Hepatocyte (in vitro differentiated cells): ENCODE measurements at regions not wholly inside any gene's neighbourhood (a gene's known extent, or its start where the extent isn't known, plus 50 kb on each side); places are given as distances from the start of the nearest gene placed in this dataset.

ENCODE experiments used
- DNase-seq: peaks from one replicate; pipeline ENCODE4 v3.0.0-alpha.2; 2016; ENCODE audit warnings: low spot score
- H2AFZ ChIP-seq: fragments of 200-600 bp; sonication (generic); 2 replicates; pipeline ENCODE4 v1.6.0; 2016; ENCODE audit warnings: antibody characterized with exemption, mild to moderate bottlenecking
- H3K27ac ChIP-seq: fragments of 200-600 bp; sonication (generic); 2 replicates; pipeline ENCODE4 v1.5.1; 2016; ENCODE audit warnings: mild to moderate bottlenecking
- H3K27me3 ChIP-seq: fragments of 200-600 bp; sonication (generic); 2 replicates; pipeline ENCODE4 v1.6.1; 2016
- H3K36me3 ChIP-seq: fragments of 200-600 bp; sonication (generic); replicated peaks from 2 replicates; pipeline ENCODE4 v1.5.1; 2016; ENCODE audit warnings: low read depth; ENCODE audit not compliant: insufficient read depth
- H3K4me1 ChIP-seq: fragments of 200-600 bp; sonication (generic); 2 replicates; pipeline ENCODE4 v1.5.1; 2016; ENCODE audit warnings: mild to moderate bottlenecking, moderate library complexity; ENCODE audit not compliant: insufficient read depth
- H3K4me2 ChIP-seq: fragments of 200-600 bp; sonication (generic); 2 replicates; pipeline ENCODE4 v1.6.0; 2016
- H3K4me3 ChIP-seq: fragments of 200-600 bp; sonication (generic); 2 replicates; pipeline ENCODE4 v1.5.1; 2016; ENCODE audit warnings: mild to moderate bottlenecking
- H3K79me2 ChIP-seq: fragments of 200-600 bp; sonication (generic); 2 replicates; pipeline ENCODE4 v1.6.0; 2017; ENCODE audit warnings: mild to moderate bottlenecking
- H3K9me2 ChIP-seq: fragments of 200-600 bp; sonication (generic); replicated peaks from 2 replicates; pipeline ENCODE4 v1.6.0; 2017; ENCODE audit warnings: mild to moderate bottlenecking; ENCODE audit not compliant: insufficient read depth
- H3K9me3 ChIP-seq: fragments of 200-600 bp; sonication (generic); 2 replicates; pipeline ENCODE4 v1.5.1; 2016; ENCODE audit warnings: low read depth, mild to moderate bottlenecking
- H4K20me1 ChIP-seq: fragments of 200-600 bp; sonication (generic); 2 replicates; pipeline ENCODE4 v1.6.0; 2016; ENCODE audit warnings: mild to moderate bottlenecking; ENCODE audit not compliant: insufficient read depth, poor library complexity, severe bottlenecking
- EZH2 ChIP-seq: fragments of 200-600 bp; sonication (generic); IDR thresholded peaks from 2 replicates; pipeline ENCODE4 v1.6.1; 2016; ENCODE audit warnings: antibody characterized with exemption, mild to moderate bottlenecking, borderline replicate concordance
- EZH2phosphoT487 ChIP-seq: fragments of 200-600 bp; sonication (generic); IDR thresholded peaks from one replicate; pipeline ENCODE4 v1.6.1; 2018; ENCODE audit warnings: antibody characterized with exemption, mild to moderate bottlenecking, low read depth, moderate library complexity; ENCODE audit not compliant: unreplicated experiment, severe bottlenecking
- WGBS: methylation state at CpG from one replicate; pipeline ENCODE4 v1.1.6; 2016; ENCODE audit warnings: low lambda C conversion rate; ENCODE audit errors: missing lambda C conversion rate; 5-methylcytosine and 5-hydroxymethylcytosine counted together
- TF ChIP-seq, protein P1 (sequence below): fragments of 200-600 bp; sonication (generic); IDR thresholded peaks from 2 replicates; pipeline ENCODE4 v1.5.1; 2016; ENCODE audit warnings: antibody characterized with exemption, mild to moderate bottlenecking; ENCODE audit not compliant: poor library complexity

DNA sequence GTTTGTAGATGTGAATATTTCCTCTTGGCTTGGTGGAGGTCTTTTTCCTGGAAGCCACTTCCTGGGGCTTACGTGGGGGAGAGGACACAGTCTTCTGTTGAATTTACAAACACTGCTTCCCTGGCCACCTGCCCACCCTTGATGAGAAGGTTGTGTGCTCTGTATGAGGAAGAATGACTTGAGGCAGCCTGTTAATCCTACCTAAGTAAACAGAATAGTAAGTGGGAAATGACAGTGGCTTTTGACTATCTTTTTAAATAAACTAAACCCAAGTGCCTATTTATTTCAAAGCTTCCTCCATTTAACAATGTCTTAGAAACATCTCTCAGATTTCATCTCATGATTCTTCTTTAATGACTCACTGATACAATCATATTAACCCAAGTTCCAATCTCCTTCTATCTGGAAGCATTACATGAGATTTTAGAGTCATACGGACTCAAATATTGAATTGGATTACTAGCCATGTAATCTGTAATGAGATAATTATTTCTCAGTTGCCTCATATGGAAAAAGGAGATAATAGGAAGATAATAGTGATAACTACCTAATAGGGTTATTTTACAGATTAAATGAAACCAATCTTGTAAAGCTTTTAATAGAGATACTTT lies 96.6 kb upstream of the SMIM36 start:
- Histone ChIP-seq H3K4me3 (no peak overlapping the region), H4K20me1 (no peaks in the 10 kb centered on the region), H3K9me3 (no peaks in the 10 kb centered on the region), H3K27ac (peak overlapping the region; percentile 56), H3K4me2 (no peak overlapping the region), H2AFZ (no peak overlapping the region), H3K4me1 (no peaks in the 10 kb centered on the region), H3K79me2 (no peaks in the 10 kb centered on the region), H3K9me2 (no peaks in the 10 kb centered on the region), H3K36me3 (no peaks in the 10 kb centered on the region), H3K27me3 (no peaks in the 10 kb centered on the region)
- peak; percentile 50 for DNase-seq
- 13% methylated on average over 2 of the region's 2 CpGs for WGBS
- TF ChIP-seq, protein P1, sequence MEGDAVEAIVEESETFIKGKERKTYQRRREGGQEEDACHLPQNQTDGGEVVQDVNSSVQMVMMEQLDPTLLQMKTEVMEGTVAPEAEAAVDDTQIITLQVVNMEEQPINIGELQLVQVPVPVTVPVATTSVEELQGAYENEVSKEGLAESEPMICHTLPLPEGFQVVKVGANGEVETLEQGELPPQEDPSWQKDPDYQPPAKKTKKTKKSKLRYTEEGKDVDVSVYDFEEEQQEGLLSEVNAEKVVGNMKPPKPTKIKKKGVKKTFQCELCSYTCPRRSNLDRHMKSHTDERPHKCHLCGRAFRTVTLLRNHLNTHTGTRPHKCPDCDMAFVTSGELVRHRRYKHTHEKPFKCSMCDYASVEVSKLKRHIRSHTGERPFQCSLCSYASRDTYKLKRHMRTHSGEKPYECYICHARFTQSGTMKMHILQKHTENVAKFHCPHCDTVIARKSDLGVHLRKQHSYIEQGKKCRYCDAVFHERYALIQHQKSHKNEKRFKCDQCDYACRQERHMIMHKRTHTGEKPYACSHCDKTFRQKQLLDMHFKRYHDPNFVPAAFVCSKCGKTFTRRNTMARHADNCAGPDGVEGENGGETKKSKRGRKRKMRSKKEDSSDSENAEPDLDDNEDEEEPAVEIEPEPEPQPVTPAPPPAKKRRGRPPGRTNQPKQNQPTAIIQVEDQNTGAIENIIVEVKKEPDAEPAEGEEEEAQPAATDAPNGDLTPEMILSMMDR, result no peak
- TF ChIP-seq EZH2phosphoT487 (no peak), EZH2 (no peak)

GRCh38 chr17:55606488-55606815 lies 95.2 kb upstream of the SMIM36 start:
- DNase-seq, result no peak
- Histone ChIP-seq H3K79me2 (no peaks in the 10 kb centered on the region), H3K9me3 (no peaks in the 10 kb centered on the region), H3K27me3 (no peaks in the 10 kb centered on the region), H3K36me3 (no peaks in the 10 kb centered on the region), H3K27ac (peak overlapping the region; percentile 56), H3K4me3 (no peak overlapping the region), H3K4me1 (no peaks in the 10 kb centered on the region), H3K9me2 (no peaks in the 10 kb centered on the region), H4K20me1 (no peaks in the 10 kb centered on the region), H3K4me2 (no peak overlapping the region), H2AFZ (no peak overlapping the region)
- 70% methylated on average over 1 of the region's 1 CpG for WGBS
- TF ChIP-seq EZH2 (no peak), EZH2phosphoT487 (no peak)
- TF ChIP-seq, protein P1, result no peak

GRCh38 chr17:55605705-55606487 lies 94.6 kb upstream of the SMIM36 start:
- Histone ChIP-seq H3K79me2 (no peaks in the 10 kb centered on the region), H3K27ac (no peak overlapping the region), H2AFZ (no peak overlapping the region), H3K4me3 (no peak overlapping the region), H3K27me3 (no peaks in the 10 kb centered on the region), H3K4me2 (no peak overlapping the region), H3K4me1 (no peaks in the 10 kb centered on the region), H3K9me3 (no peaks in the 10 kb centered on the region), H4K20me1 (no peaks in the 10 kb centered on the region), H3K9me2 (no peaks in the 10 kb centered on the region), H3K36me3 (no peaks in the 10 kb centered on the region)
- DNase-seq, result no peak
- TF ChIP-seq, protein P1, result no peak
- no peak for TF ChIP-seq EZH2phosphoT487
- TF ChIP-seq EZH2, result no peak
- WGBS, result 83% methylated on average over 4 of the region's 4 CpGs
